PC-3 (cell line): ENCODE measurements at regions not wholly inside any gene's neighbourhood (a gene's known extent, or its start where the extent isn't known, plus 50 kb on each side); places are given as distances from the start of the nearest gene placed in this dataset.
A peak's percentile ranks its signal among the peaks of the same experiment; 100 is the strongest.

Experiments
- ATAC-seq: fragments of 200-7000 bp; cut with Tn5 transposase; 2 replicates; pipeline ENCODE4 v1.9.1; 2020; ENCODE audit warnings: mild to moderate bottlenecking, moderate library complexity
- BruUV-seq: library from RNA; stranded (reverse); fragments of 400-500 nt; replicated peaks from 2 replicates; lab custom pipeline; 2021; lab: Mats Ljungman, UMichigan
- CTCF ChIA-PET: fragments of 300-600 bp; sonication (Branson Sonifier 250); formaldehyde crosslinking; loops from one replicate; lab custom pipeline; 2022; ENCODE audit warnings: antibody characterized with exemption; lab: Charles Lee
- POLR2A ChIA-PET: fragments of 300-600 bp; sonication (Branson Sonifier 250); formaldehyde crosslinking; loops from one replicate; lab custom pipeline; 2022; ENCODE audit warnings: antibody characterized with exemption; ENCODE audit not compliant: unreplicated experiment; lab: Charles Lee
- DNase-seq: peaks from one replicate; pipeline ENCODE4 v3.0.0-alpha.2; 2015
- H2AFZ ChIP-seq: fragments of 300-600 bp; sonication (generic); 2 replicates; pipeline ENCODE4 v1.6.0; 2016; ENCODE audit warnings: antibody characterized with exemption, low read length
- H3F3A ChIP-seq: fragments of 300-600 bp; sonication (generic); one replicate; pipeline ENCODE4 v1.6.0; 2017; ENCODE audit warnings: antibody characterized with exemption, low read length, control low read depth, mild to moderate bottlenecking; ENCODE audit not compliant: unreplicated experiment
- H3K27ac ChIP-seq: fragments of 300-600 bp; sonication (generic); 2 replicates; pipeline ENCODE4 v1.5.1; 2016; ENCODE audit warnings: mild to moderate bottlenecking, low read length
- H3K27me3 ChIP-seq: fragments of 300-600 bp; sonication (generic); 2 replicates; pipeline ENCODE4 v1.6.1; 2016; ENCODE audit warnings: low read length, mixed read lengths
- H3K36me3 ChIP-seq: fragments of 300-600 bp; sonication (generic); 2 replicates; pipeline ENCODE4 v1.6.1; 2016; ENCODE audit warnings: low read depth, mixed run types, low read length, mixed read lengths
- H3K4me1 ChIP-seq: fragments of 300-600 bp; sonication (generic); 2 replicates; pipeline ENCODE4 v1.5.1; 2016; ENCODE audit warnings: low read length; ENCODE audit not compliant: insufficient read depth
- H3K4me2 ChIP-seq: fragments of 300-600 bp; sonication (generic); 2 replicates; pipeline ENCODE4 v1.6.0; 2016; ENCODE audit warnings: low read length
- H3K4me3 ChIP-seq: fragments of 300-600 bp; sonication (generic); 2 replicates; pipeline ENCODE4 v1.5.1; 2016; ENCODE audit warnings: mild to moderate bottlenecking, low read length, mixed read lengths
- H3K79me2 ChIP-seq: fragments of 300-600 bp; sonication (generic); 2 replicates; pipeline ENCODE4 v1.6.1; 2017; ENCODE audit warnings: low read length, mixed read lengths
- H3K9ac ChIP-seq: fragments of 300-600 bp; sonication (generic); 2 replicates; pipeline ENCODE4 v1.6.0; 2016; ENCODE audit warnings: mild to moderate bottlenecking, low read length
- H3K9me2 ChIP-seq: fragments of 300-600 bp; sonication (generic); replicated peaks from 2 replicates; pipeline ENCODE4 v1.6.1; 2016; ENCODE audit warnings: mixed run types, low read length, mixed read lengths
- H3K9me3 ChIP-seq: fragments of 300-600 bp; sonication (generic); 2 replicates; pipeline ENCODE4 v1.6.1; 2016; ENCODE audit warnings: low read length, mixed read lengths
- H4K20me1 ChIP-seq: fragments of 300-600 bp; sonication (generic); 2 replicates; pipeline ENCODE4 v1.6.1; 2016; ENCODE audit warnings: low read length, mixed read lengths
- CTCF ChIP-seq: fragments of 300-600 bp; sonication (generic); conservative IDR thresholded peaks from 2 replicates; pipeline ENCODE4 v1.5.1; 2017; ENCODE audit warnings: antibody characterized with exemption, low read depth, mild to moderate bottlenecking, low read length
- EZH2 ChIP-seq: fragments of 300-600 bp; sonication (generic); IDR thresholded peaks from one replicate; pipeline ENCODE4 v1.6.1; 2017; ENCODE audit warnings: antibody characterized with exemption, mild to moderate bottlenecking, low read length; ENCODE audit not compliant: unreplicated experiment
- EZH2phosphoT487 ChIP-seq: fragments of 300-600 bp; sonication (generic); IDR thresholded peaks from 2 replicates; pipeline ENCODE4 v1.6.1; 2018; ENCODE audit warnings: mild to moderate bottlenecking, antibody characterized with exemption, low read length, borderline replicate concordance
- intact Hi-C: fragments of 100-400 bp; cut with micrococcal nuclease; formaldehyde crosslinking; loops from 2 replicates; pipeline ENCODE4 v1.9.0; 2023

DNA sequence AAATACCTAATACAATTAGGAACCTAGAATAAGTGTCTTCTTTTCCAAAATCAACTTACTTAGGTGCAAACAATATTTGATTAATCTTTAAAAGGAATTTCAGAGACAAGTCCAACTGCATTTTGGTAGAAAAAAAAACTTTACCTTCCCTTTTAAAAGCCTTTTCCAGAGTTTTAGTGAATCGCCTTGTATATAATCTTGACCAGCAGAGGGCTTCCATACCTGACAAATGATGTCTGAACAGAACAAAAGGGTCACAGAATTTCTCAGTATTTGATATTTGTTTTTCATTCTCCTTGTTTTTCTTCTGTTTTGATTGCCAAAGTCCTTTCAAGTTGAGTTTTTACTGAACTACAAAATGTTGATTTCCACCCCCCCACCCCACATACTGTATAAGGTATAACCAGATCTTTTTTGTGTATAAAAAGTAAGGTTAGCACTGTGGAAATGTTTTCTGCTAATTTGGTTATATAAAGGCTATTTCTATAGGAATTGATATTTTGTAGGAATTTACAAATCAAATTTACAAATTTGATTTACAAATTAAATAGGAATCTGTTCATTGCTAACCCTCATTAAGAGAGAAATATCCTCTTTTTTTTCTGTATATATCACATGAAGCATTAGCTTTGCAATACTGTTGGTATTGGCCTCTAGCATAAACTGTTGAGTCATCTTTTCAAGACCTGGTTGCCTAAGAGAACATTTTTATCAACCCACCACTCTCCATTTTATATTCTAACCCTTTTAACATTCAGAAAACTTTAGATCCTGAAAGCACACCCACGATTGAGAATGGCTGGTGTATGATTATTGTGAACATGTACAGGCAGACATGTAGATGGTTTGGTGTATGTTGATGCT is 464.1 kb upstream of the RARB start:
- Histone ChIP-seq H3K4me3 (no peak overlapping the region), H3K9me3 (no peaks in the 10 kb centered on the region), H3K79me2 (no peaks in the 10 kb centered on the region), H3K9me2 (no peaks in the 10 kb centered on the region), H4K20me1 (no peaks in the 10 kb centered on the region), H2AFZ (no peak overlapping the region), H3K27ac (no peak overlapping the region), H3F3A (no peaks in the 10 kb centered on the region), H3K9ac (no peak overlapping the region), H3K4me2 (no peak overlapping the region), H3K4me1 (no peaks in the 10 kb centered on the region), H3K36me3 (no peaks in the 10 kb centered on the region), H3K27me3 (peaks cover 24% of the 10 kb centered on the region; the same call in 1 of the 2 replicates)
- DNase-seq = peak; percentile 48
- TF ChIP-seq CTCF = peak; percentile 77
- no peak for TF ChIP-seq EZH2
- no peak for TF ChIP-seq EZH2phosphoT487
- ChIA-PET CTCF (no interaction called here), POLR2A (no interaction called here)
- 0 out of 2 replicates have a peak, but pooled peaks have one; percentile 46 for ATAC-seq
- BruUV-seq = no TSS peak
- intact Hi-C loops = loop anchor here (5.0 kb wide), 1 partner anchor 628 kb away; no protein-coding TSS in a partner anchor

- Histone ChIP-seq H3F3A (no peaks in the 10 kb centered on the region), H4K20me1 (no peaks in the 10 kb centered on the region), H3K27ac (no peak overlapping the region), H3K36me3 (no peaks in the 10 kb centered on the region), H2AFZ (no peak overlapping the region), H3K4me3 (no peak overlapping the region), H3K79me2 (no peaks in the 10 kb centered on the region), H3K9ac (no peak overlapping the region), H3K27me3 (peaks cover 8% of the 10 kb centered on the region; the same call in 1 of the 2 replicates), H3K9me3 (no peaks in the 10 kb centered on the region), H3K9me2 (no peaks in the 10 kb centered on the region), H3K4me2 (no peak overlapping the region), H3K4me1 (no peaks in the 10 kb centered on the region)
- POLR2A ChIA-PET = no interaction called here
- BruUV-seq = no TSS peak
- CTCF ChIA-PET = no interaction called here
- intact Hi-C loops = no loop called here
- ATAC-seq = no peak
- TF ChIP-seq CTCF (no peak), EZH2phosphoT487 (no peak), EZH2 (no peak)
- no peak for DNase-seq
Measured at GRCh38 chr3:24965706-24966385, 462.2 kb upstream of the RARB start.

DNA sequence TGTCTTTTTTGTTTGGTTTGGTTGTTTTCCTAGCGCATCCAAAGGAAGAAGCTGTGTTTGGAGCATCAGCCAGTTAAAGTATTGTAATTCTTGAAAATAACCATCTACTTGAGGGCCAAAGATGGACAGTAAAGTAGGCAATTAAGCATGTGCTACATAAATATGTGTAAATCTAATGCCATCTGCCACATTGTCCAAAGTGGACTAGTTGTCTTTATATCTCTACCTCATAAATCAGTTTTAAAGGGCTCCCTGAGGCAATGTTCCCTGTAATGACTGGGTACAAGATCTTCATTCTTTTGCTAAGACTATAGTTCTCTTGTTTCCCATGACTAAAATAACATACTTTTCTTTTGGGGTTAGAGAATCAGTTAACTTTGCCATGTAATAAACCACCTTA is 460.0 kb upstream of the RARB start:
- Histone ChIP-seq H3F3A (no peaks in the 10 kb centered on the region), H3K9me2 (no peaks in the 10 kb centered on the region), H3K4me3 (no peak overlapping the region), H3K9ac (no peak overlapping the region), H3K27me3 (peaks cover 8% of the 10 kb centered on the region; the same call in 1 of the 2 replicates), H3K9me3 (no peaks in the 10 kb centered on the region), H2AFZ (no peak overlapping the region), H3K36me3 (no peaks in the 10 kb centered on the region), H3K4me2 (no peak overlapping the region), H3K27ac (no peak overlapping the region), H4K20me1 (no peaks in the 10 kb centered on the region), H3K4me1 (no peaks in the 10 kb centered on the region), H3K79me2 (no peaks in the 10 kb centered on the region)
- no peak for TF ChIP-seq EZH2
- no peak for TF ChIP-seq CTCF
- TF ChIP-seq EZH2phosphoT487 = no peak
- intact Hi-C loops = no loop called here
- no TSS peak for BruUV-seq
- ATAC-seq (no peak), DNase-seq (no peak)
- CTCF ChIA-PET = no interaction called here
- POLR2A ChIA-PET = no interaction called here
